ENCODE measurements at regions not wholly inside any gene's neighbourhood (a gene's known extent, or its start where the extent isn't known, plus 50 kb on each side); places are given as distances from the start of the nearest gene placed in this dataset.

DNA sequence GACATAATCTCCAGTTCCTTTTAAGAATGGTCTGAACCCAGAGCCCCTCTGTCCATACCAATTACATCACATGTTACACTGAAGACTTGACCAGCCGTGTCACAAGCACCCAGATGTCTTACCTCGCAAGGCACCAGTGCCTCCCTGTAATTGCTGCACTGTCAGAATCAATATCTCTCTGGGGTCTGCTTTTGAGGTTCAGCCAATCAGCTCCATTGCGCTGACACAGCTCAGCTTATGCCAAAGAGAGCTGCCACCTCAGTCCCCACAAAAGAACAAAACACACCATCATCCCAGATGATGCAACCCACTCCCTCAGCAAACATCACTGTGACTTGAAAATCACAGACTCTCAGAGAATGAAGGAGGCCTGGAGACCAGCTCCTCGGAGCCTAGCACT is 82.5 kb upstream of the SORBS2 start:
- no peak for DNase-seq (ENCODE audit: low read depth)

DNA sequence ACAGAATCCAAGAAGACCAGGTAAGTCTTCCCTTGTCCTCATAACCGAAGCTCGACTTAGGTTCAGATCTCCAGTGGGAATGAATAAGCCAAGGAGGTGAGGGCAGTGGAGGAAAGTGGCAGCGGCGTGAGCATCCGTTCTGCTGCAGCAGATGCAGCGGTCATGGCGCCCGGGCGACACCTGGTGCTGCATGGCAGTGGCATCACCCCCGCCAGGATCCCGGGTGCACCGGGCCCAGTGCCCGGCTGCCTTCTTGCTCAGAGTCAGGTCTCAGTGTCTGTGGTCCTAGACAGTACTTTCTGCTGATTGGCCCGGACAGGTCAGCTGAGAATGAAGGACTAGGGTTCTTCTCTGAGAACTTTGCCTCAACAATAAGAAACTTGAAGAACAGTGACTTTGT is 83.4 kb upstream of the SORBS2 start:
- DNase-seq (ENCODE audit: low read depth), result no peak

DNA sequence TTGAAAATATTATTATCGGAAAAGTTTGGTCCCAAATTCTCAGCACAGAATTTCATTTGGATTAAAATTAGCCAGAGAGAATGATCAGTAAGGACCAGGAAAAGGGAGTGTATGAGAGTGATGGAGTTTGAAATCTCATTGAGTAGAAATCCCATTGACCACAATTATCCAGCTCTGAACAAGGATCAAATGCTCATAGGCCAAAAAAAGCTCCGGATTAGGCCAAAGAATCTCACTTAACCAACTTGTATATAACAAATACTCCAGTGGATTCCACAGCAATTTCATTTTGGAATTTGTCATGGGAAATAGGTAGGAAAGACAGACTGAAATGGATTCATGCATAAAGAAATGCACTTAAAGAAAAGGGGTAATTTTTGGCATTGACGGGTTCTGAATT is 83.9 kb upstream of the SORBS2 start:
- no peak for DNase-seq (ENCODE audit: low read depth)

DNA sequence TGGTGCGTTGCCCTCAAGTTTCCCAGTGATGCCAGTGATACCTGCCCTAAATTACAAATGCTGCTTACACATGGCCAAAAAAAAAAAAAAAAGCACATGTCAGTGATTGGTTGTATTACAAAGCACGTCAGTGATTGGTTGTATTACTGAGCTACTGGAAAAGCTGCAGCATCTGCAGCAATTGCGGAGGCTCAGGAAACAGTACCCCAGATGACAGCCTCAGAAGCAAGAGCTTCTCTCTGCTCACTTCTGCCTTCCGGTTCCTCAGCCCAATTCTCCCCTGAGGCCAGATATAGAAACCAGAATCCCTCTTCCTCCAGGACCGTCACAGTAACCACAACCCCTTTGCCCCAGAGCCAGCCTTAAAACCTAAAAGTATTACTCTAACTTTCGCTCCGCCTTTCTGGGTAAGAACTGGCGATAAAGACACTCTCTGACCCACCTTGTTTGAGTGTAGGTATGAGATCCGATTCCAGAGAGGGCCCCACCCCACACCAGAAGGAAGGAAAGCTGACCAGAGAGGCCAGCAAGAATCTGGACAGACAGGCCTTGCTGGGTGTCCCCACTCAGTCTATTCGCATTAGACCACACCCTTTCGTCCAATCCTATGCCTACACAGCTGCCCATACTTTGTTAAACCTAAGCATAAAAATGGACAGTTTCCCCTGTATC is 85.0 kb upstream of the SORBS2 start:
- no peak for DNase-seq (ENCODE audit: low read depth)

DNA sequence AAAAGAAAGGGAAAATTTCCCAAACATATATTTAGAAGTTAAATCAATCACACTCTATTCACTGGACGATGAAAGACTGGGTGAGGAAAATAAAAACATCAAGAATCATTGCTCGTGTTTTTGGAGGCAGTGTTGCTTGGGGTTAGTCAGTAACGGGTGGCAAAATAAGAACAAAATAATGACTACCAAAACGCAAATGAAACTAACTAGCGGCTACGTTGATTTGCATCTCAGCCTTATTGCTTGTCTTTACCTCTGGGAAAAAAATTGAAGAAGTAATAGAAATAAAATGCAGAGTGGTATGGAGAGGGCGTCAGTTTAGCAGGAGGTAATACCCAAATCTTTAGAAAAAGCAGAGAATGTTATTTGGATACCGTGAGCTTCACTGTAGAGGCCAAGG is 86.4 kb upstream of the SORBS2 start:
- DNase-seq (ENCODE audit: low read depth), result no peak

DNA sequence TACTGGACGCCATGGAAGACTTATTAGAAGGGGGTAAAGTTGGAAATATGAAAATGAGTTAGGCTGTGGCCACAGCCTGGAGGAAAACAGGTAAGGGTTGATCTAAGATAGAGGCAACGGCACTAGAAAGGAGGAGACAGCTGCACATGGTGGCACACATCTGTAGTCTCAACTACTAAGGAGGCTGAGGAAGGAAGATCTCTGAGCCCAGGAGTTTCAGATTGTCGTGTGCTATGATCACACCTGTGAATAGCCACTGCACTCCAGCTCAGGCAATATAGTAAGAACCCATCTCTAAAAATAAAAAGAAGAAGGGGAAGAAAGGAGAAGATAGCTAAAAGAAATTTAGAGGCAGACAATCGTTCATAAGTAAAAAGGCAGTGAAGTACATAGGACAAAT is 87.8 kb upstream of the SORBS2 start:
- DNase-seq (ENCODE audit: low read depth), result no peak

DNA sequence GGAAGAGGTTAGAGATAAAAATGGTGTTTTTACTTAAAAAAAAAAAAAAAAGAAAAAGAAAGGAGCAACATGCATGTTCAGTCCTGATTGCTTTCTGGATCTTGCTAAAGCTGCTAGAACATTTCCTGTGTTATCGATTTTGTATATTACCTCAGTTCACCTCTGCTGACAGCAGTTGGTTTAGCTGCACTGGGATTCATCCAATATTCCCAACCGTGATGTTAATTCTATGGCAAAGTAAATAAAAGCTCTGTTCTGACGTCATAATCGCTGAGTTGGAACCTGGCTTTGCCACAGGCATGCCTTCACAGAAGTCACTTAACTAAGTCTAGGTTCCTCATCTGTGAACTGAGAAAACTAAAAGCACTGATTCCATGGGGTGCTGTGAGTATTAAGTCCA is 90.7 kb upstream of the SORBS2 start:
- DNase-seq (ENCODE audit: low read depth), result no peak

DNA sequence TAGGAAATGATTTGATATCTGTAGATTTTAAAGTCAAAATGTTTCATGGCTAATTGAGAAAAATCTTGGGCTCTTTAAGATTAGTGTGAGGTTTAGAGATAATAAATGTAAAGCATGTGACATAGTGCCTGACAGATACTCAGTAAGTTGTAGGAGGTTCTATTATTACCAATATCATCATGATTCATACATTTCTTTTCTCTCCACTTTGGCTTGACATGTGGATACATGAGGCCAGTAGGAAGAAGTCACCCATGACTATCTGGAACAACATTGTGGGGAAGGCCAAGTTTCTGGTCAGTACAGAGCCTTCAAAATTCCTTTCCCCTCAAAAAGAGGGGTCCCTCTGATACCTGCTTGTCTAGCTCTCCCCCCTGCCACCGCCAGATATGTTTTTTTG is 91.2 kb upstream of the SORBS2 start:
- no peak for DNase-seq (ENCODE audit: low read depth)

DNA sequence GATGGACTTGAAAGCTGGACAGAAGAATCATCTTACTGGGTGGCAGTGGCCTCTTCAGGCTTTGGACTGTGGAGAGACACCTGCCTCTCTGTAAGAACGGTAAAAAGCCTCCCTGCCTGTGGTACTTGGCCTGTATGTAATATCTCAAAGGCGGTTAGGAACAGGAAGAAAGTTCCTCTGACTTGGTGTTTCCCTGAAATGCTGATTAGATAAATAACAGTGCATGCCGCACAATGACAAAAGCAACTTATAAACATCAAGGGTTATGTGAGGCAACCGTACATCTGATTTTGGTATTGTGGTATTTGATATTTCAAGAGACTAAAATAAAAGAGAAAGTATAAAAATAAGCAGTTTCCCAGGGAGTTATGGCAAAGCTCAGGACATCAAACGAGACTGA is 92.4 kb upstream of the SORBS2 start:
- no peak for DNase-seq (ENCODE audit: low read depth)

DNA sequence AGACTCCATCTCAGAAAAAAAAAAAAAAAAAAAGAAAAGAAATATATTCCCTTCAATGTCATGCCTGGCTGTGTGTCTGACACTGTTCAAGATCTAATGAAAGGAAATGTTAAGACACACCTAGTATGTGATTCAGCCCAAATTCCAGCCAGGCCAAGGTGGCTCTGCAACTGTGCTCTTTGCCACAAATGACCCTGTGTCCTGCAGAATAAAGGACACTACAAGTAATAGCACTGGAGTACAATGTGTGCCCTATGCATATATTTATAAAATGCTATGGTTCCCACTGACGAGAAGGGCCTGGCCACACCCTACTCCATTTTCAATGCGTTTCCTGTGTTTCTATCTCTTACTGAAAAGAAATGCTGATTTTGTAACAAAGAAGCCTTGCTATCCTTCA is 98.0 kb upstream of the SORBS2 start:
- DNase-seq (ENCODE audit: low read depth), result no peak

DNA sequence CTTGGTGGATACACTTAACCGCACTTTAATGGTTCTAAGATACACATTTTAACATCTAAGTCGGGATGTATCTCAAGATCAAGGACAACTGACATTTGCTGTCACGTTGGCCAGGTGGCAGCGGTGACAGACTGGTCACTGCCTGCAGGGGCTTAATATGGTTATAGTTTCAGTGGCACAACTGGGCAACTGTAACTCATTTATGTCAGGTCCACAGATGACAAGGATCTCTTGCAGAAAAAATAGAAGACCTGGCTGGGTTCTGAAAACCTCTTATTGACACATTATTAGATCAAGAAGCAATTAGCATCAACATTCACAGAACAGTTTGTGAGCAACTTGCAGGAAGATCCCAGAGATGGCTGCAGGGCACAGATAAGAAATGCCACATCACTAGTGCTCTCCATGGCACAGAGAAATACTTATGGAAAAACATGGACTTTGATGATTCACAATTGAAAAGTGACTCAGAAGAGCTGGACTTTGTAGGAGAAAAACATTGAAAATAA is 99.6 kb upstream of the SORBS2 start:
- peak; percentile 25 for DNase-seq (ENCODE audit: low read depth)

DNA sequence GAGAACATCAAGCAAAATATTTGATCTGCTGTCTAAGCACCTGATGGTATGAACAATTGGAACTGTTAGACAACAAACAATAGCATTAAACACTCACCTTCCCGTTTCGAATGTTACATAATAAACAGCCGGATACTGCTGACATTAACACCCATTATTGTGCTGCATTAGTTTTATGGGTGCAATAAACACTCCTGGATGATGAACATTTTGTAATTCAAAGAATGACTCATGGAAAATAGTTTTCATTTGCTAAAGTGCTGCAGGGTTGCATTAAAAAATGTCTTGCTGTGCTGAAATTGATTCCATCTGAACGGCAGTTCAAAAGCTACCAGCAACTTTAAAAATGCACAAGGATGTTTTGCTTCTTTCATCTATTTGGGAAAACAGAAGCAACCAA is 100.8 kb upstream of the SORBS2 start:
- no peak for DNase-seq (ENCODE audit: low read depth)

DNA sequence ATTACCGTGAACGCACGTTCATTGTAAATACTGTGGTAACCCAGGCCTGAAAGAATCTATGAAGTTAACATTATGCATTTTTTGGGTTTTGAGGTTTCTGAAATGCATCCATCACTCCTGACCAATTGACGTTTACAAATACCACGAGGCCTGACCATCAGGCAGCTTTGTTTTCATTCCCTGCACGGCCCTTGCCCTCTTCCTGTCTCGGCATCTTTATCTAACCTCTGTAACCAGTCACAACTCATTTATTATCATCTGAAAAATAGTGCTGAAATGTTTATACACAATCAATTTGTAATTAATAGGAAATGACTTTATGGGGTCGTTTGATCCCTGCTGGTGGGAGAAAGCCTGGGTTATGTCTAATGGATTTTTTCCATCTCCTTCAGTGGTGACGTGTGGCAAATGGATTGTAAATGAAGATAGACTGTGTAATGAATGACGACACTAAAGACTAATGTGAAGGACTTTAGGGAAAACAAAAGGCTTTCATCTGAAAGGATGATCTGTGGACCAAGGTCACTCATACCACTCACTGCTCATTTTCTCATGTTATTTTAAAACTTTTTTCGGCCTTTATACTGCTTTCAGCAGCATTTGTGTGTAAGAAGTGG is 102.7 kb upstream of the SORBS2 start:
- DNase-seq (ENCODE audit: low read depth), result peak; percentile 64

DNA sequence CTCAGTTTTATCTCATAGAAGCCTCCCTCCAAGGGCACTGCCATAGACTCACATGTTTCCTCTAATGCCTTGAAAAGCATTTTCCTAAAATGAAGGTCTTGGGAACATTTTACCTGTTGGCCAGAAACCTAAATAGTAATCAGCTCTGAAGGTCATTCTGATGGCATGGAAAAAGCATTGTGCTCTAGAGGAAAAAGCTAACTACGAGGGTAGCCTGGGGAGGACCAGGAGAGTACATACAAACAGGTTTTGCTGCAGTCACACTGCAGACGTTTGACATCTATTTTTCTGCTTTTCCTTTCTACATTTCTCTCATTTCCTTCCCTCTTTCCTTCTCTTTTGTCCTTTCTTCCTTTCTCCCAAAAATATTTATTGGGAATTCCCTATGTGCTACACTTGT is 103.3 kb upstream of the SORBS2 start:
- DNase-seq (ENCODE audit: low read depth), result no peak

DNA sequence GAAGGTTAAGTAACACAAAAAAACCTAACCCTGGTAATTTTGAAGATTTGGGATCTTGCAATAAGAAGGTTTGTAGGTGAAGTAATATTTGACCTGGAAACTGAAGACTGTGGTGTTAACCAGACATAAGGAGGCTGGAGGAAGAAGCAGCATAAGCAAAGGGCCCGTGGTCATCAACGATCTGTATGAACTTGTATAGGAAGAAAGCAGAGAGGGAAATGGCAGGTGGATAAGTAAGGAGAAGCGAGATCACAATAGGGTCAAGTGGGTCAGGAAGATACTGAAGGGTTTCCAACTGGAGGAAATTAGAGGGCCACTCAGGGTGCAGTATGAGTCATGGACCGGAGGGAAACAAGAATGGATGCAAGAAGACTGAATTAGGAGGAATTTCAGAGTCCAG is 103.8 kb upstream of the SORBS2 start:
- DNase-seq (ENCODE audit: low read depth), result no peak

DNA sequence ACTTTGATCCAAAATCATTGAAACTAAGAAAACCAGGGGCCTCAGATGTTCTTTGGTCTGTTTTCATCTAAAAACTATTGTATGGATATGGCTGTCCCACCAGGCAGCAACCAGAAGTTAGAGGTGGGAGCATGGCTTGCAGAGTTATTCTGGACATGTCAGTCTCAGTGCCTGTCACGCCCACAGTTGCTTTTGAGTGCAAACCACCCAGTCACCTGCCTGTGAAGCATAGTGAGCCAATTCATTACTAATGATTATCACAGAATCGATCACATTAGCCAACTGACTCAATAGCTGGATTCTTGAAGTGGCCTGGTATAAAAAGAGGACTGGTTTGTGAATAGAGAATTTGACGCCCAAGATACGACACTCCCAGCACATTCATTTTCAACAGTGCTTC is 104.2 kb upstream of the SORBS2 start:
- DNase-seq (ENCODE audit: low read depth), result no peak

DNA sequence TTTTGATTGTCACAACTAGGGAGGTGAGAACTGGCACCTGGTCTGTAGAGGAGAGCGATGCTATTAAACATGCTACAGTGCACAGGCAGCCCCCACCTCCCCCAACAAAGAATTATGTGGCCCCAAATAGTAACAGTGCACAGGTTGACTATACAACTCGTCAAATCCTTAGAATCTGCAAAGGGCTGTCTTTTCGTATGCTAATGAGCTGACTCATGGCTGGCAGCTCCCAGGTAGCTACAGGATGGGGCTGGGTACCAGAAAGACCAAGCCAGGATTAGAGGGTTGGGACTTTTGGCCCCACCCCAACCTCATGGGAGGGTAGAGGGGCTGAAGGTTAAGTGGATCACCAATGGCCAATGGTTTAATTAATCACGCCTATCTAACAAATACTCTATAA is 104.7 kb upstream of the SORBS2 start:
- DNase-seq (ENCODE audit: low read depth), result no peak

DNA sequence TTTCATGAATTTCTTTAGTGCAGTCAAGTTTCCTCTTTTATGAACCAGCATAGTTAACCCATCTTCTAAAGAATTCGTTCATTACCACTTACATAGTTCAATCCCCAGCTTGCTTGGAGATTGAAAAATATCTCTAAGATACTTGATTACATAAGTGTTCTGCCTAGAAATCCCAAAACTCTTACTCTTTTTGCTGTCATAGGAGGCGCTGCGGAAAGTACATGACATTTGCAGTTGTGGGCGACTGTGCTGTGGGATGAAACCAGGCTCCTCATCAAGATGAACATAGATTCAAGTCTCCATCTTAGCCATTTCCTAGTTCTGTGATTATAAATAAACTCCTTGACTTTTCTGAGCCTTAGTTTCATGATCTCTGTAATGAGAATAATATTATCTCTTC is 107.1 kb upstream of the SORBS2 start:
- no peak for DNase-seq (ENCODE audit: low read depth)

DNA sequence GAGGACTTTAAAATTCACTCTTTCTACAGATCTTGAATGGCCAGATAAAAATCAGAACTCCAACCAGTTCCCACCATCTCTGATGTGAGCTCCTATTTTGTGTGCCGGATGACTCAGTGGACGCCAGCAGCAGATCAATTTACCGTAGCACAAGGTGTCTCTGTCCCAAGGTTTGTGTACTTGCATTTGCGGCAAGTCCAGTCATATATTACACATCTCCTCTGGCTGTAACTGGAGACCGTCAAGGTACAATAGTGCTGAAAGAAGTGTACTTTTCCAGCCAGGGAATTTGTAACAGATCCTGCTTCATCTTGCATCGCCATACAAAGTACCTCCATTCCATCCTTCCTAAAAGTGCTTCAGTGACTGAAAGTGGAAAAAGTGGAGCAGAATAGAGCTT is 108.2 kb upstream of the SORBS2 start:
- peak; percentile 62 for DNase-seq (ENCODE audit: low read depth)

DNA sequence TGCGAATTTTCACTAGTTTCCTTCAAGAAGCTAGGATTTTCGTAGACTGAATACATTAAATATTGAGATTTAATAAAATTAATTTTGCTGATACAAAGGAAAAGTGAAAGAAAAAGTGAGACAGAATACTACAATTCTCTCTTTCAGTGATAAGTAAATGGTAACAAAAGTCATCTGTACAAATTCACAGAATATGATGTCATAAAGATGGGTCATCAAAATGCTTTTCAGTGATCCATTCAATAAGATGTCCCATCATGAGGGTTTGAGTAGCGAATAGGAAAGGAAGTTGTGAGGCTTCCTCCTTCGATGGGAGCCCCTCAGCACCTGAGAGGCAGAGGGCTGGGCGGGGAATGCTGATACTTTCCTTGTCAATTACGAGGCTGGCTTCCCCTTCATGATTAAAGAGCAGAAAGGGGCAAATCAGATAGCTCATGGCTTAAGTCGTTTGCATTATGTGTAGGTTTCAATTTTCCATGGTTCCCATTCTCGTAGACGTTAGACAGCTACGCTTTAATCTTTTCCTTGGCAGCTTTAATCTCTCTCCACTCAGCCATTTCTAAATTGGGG is 108.8 kb upstream of the SORBS2 start:
- no peak for DNase-seq (ENCODE audit: low read depth)

DNA sequence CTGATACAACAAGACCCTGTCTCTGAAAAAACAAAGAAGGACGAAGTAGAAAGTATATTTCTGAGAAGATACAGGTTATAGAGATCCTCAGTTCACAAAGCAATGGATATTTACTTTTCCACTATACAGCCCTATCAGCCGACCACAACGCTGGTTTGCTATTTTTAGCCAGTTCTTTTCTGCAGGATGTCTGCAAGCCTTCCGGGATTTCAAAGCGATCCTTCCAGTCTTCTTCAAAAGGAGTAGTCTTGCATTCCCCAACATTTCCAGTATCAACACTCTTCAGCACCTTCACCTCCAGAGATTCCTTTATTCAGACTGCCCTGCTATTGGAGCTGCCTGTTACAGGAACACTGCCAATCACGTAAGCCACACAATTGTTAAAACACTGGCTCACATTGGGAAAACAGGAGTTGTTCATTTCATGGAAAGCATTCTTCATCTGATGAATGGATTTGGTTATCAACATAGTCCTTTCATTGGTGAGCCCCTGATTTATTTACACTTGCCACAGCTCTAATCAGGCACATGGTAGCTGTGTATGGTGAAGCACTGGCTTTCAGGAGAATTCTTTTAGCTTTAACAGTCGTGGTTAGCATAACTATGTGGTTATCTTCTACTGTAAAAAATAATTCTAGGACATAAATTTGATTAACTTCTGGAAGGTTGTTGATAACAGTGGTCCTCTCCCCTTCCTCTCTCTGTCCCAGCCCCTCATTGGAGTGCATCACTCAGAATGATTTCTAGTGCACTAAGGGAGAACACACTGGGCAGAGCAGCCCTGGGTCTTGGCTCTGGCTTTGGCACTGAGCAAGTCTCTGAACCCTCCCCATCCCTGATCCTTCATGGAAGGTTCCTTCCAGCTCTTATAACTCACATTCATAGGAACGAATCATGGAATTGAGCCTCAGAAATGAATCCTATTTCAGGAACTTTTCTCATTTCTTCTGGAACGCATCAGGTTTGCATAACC is 109.9 kb upstream of the SORBS2 start:
- DNase-seq (ENCODE audit: low read depth), result no peak

DNA sequence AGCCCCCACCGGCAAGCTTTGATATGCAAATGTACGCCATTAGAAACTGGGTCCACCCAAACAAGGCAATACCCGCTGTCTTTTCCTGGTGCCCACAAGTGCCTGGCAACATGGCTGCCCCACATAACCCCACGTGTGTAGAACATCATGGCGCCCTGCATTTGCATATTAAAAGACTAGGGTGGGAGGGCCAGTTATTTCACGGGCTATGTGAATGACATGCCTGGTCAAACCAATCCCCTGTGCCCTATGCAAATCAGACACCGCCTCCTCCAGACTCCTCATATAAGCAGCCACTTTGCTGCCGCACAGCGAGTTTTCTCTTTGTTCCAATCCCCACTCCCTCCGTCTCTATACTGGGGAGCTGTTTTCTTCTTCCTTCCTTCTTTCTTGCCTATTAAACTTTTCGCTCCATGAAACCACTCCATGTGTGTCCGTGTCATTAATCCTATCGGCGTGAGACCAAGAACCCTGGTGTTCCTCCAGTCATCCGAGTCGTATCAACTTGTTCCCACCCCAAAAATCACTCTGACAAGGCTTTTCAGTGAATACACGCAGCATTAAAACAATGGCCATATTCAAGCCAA is 112.6 kb upstream of the SORBS2 start:
- DNase-seq (ENCODE audit: low read depth), result no peak

All from Daoy (cell line).